Testis (tissue), 2 donors: ENCODE measurements at regions not wholly inside any gene's neighbourhood (a gene's known extent, or its start where the extent isn't known, plus 50 kb on each side); places are given as distances from the start of the nearest gene placed in this dataset.
"Not testable (repeated sequence)": the region's sequence is repeated elsewhere in the genome, so short reads cannot be mapped to it uniquely, and the experiment has no call there.

ENCODE experiments used
- DNase-seq: peaks from one replicate; pipeline ENCODE4 v3.0.0-alpha.2; 2019
- H3K27ac ChIP-seq, 2 donors: fragments of 200-600 bp; sonication (generic); one replicate each; pipeline ENCODE4 v1.5.1; 2019
- H3K27me3 ChIP-seq: fragments of 200-600 bp; sonication (generic); one replicate; pipeline ENCODE4 v1.5.1; 2019
- H3K36me3 ChIP-seq: fragments of 200-600 bp; sonication (generic); one replicate; pipeline ENCODE4 v1.5.1; 2017; ENCODE audit warnings: low read depth; ENCODE audit errors: missing control alignments
- H3K4me1 ChIP-seq: fragments of 200-600 bp; sonication (generic); one replicate; pipeline ENCODE4 v1.5.1; 2019
- H3K4me3 ChIP-seq, 2 donors: fragments of 200-600 bp; sonication (generic); one replicate each; pipeline ENCODE4 v1.5.1; 2017 to 2019
- H3K9me3 ChIP-seq: fragments of 200-600 bp; sonication (generic); one replicate; pipeline ENCODE4 v1.5.1; 2017
- POLR2A ChIP-seq: fragments of 450-650 bp; IDR thresholded peaks from one replicate; pipeline ENCODE4 v1.6.1; 2017; ENCODE audit warnings: antibody characterized with exemption, mild to moderate bottlenecking, moderate library complexity
- WGBS, 2 donors: methylation state at CpG; one replicate each; pipeline ENCODE4 v1.1.5; 2018; 5-methylcytosine and 5-hydroxymethylcytosine counted together
- intact Hi-C: fragments of 100-400 bp; cut with DNase I; formaldehyde crosslinking; loops from one replicate; pipeline ENCODE4 v1.15.1; 2023; ENCODE audit warnings: low total_unique reads
- TF ChIP-seq, protein P1 (sequence below), 3 experiments: fragments of 450-650 bp in 2 of 3; fragments of 200-600 bp in 1 of 3; sonication (generic) in 1 of 3; IDR thresholded peaks; one replicate each; pipeline ENCODE4 v1.5.1; 2016 to 2019; ENCODE audit warnings: antibody characterized with exemption in 3 of 3, mild to moderate bottlenecking in 2 of 3, moderate library complexity in 1 of 3

DNA sequence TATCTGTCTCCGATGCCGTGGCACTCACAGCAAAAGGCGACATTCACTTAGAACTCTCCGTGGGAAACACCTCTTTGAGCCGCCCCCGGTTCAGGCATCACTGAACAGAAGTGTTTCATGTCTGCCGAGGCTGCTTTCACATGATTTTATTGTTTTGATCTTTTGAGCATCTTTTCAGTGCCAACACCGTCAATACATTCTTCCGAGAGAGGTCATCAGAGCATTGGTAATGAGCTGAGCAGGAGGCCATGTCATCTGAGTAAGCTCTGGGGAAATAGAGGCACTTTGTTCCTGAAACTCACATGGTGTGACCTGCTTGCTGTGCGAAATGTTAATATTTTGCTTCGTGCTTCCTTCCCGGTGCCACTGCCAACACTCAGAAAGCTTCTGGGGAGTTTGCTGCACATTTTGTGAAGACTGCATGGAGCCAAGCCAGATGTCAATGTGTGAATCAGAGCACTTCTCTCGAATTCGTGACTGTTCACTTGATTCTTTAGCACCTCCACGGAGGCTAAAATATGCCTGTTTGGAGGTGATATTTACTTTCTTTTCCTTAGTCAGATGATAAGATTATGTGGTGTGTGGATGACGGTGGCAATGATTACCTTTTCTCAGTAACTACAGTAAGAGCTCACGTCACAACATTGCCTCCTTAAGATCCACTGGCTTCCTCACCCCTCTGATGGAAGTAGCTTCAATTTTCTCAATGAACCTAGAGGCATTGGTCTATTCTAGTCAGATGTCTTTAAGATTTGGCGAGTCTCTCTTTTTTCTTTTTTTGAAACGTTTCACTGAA is 222.3 kb upstream of the HS3ST1 start:
- Histone ChIP-seq H3K27me3 (no peaks in the 10 kb centered on the region), H3K4me1 (no peaks in the 10 kb centered on the region), H3K4me3 (peak overlapping the region in 1 of 2 donors; percentile 2), H3K36me3 (no peaks in the 10 kb centered on the region), H3K27ac (no peak overlapping the region), H3K9me3 (no peaks in the 10 kb centered on the region)
- 39 to 43% methylated on average over 19 of the region's 19 CpGs for WGBS, 2 donors
- no peak for DNase-seq
- TF ChIP-seq, protein P1, sequence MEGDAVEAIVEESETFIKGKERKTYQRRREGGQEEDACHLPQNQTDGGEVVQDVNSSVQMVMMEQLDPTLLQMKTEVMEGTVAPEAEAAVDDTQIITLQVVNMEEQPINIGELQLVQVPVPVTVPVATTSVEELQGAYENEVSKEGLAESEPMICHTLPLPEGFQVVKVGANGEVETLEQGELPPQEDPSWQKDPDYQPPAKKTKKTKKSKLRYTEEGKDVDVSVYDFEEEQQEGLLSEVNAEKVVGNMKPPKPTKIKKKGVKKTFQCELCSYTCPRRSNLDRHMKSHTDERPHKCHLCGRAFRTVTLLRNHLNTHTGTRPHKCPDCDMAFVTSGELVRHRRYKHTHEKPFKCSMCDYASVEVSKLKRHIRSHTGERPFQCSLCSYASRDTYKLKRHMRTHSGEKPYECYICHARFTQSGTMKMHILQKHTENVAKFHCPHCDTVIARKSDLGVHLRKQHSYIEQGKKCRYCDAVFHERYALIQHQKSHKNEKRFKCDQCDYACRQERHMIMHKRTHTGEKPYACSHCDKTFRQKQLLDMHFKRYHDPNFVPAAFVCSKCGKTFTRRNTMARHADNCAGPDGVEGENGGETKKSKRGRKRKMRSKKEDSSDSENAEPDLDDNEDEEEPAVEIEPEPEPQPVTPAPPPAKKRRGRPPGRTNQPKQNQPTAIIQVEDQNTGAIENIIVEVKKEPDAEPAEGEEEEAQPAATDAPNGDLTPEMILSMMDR (IDR thresholded peaks at IDR 0.05), result no peak
- TF ChIP-seq POLR2A, result no peak
- intact Hi-C loops, result no loop called here

GRCh38 chr4:11647433-11647832 is 218.7 kb upstream of the HS3ST1 start:
- Histone ChIP-seq H3K36me3 (no peaks in the 10 kb centered on the region), H3K9me3 (no peaks in the 10 kb centered on the region), H3K27me3 (no peaks in the 10 kb centered on the region), H3K4me1 (no peaks in the 10 kb centered on the region), H3K4me3 (no peak overlapping the region), H3K27ac (no peak overlapping the region)
- no peak for DNase-seq
- intact Hi-C loops, result no loop called here
- TF ChIP-seq POLR2A, result no peak
- TF ChIP-seq, protein P1 (IDR thresholded peaks at IDR 0.05), result no peak

DNA sequence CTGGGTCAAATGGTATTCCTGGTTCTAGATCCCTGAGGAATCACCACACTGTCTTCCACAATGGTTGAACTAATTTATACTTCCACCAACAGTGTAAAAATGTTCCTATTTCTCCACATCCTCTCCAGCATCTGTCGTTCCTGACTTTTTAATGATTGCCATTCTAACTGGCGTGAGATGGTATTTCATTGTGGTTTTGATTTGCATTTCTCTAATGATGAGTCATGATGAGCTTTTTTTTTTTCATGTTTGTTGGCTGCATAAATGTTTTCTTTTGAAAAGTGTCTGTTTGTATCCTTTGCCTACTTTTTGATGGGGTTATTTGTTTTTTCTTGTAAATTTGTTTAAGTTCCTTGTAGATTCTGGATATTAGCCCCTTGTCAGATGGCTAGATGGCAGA is 214.4 kb upstream of the HS3ST1 start:
- H3K4me3 ChIP-seq, H3K36me3 ChIP-seq, H3K4me1 ChIP-seq, intact Hi-C loops, H3K27ac ChIP-seq, H3K9me3 ChIP-seq, DNase-seq, H3K27me3 ChIP-seq: not testable (repeated sequence)
- 90 to 95% methylated on average over 2 of the region's 2 CpGs for WGBS, 2 donors

- H3K9me3 ChIP-seq, result no peaks in the 10 kb centered on the region
Observed at GRCh38 chr4:11640584-11640983, 211.9 kb upstream of the HS3ST1 start.

DNA sequence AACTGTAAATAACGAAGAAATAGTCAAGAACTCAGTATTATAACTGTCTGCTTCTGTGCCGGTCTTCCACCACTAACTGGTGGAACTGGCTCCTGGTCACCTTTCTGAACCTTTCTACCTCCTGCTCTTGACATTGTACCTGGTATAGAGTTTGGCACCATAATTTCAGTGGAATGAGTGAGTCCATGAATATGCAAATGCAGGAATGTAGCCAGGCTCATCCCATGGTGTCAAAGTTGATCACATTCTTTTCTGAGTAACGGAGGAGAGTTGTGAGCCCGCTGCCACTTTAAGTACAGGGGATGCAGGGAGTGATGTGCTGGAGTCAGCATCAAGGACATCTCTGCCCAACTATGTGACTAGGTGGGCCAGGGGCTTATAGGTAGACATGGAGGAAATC is 207.9 kb upstream of the HS3ST1 start:
- intact Hi-C loops, result no loop called here
- no peak for DNase-seq

More at GRCh38 chr4:11640584-11640983, 211.9 kb upstream of the HS3ST1 start:
- Histone ChIP-seq H3K27ac (no peak overlapping the region), H3K27me3 (no peaks in the 10 kb centered on the region), H3K36me3 (no peaks in the 10 kb centered on the region), H3K4me1 (no peaks in the 10 kb centered on the region), H3K4me3 (no peak overlapping the region)
- 64 to 74% methylated on average over 2 of the region's 2 CpGs for WGBS, 2 donors
- TF ChIP-seq, protein P1 (IDR thresholded peaks at IDR 0.05), result no peak
- no peak for TF ChIP-seq POLR2A
- no peak for DNase-seq
- intact Hi-C loops, result no loop called here

More for the DNA sequence above, 207.9 kb upstream of the HS3ST1 start:
- TF ChIP-seq, protein P1 (IDR thresholded peaks at IDR 0.05), result no peak
- no peak for TF ChIP-seq POLR2A
- no peaks in the 10 kb centered on the region for H3K27me3 ChIP-seq
- no peaks in the 10 kb centered on the region for H3K4me1 ChIP-seq
- H3K36me3 ChIP-seq, result no peaks in the 10 kb centered on the region
- WGBS, 2 donors, result 69 to 79% methylated on average over 4 of the region's 4 CpGs
- H3K9me3 ChIP-seq, result no peaks in the 10 kb centered on the region
- no peak overlapping the region for H3K27ac ChIP-seq
- H3K4me3 ChIP-seq, result no peak overlapping the region
